Endothelial cell (in vitro differentiated cells): ENCODE measurements at regions not wholly inside any gene's neighbourhood (a gene's known extent, or its start where the extent isn't known, plus 50 kb on each side); places are given as distances from the start of the nearest gene placed in this dataset.

Source experiments
- DNase-seq: peaks from one replicate; pipeline ENCODE4 v3.0.0; 2021; ENCODE audit warnings: low spot score
- H3K27ac Mint-ChIP-seq: one replicate; pipeline ENCODE4 v1.8.0; 2021; ENCODE audit warnings: mixed read lengths, inconsistent platforms; ENCODE audit not compliant: unreplicated experiment
- H3K27me3 Mint-ChIP-seq: one replicate; pipeline ENCODE4 v1.8.0; 2021; ENCODE audit warnings: mild to moderate bottlenecking, moderate library complexity, mixed read lengths, inconsistent platforms; ENCODE audit not compliant: unreplicated experiment
- H3K36me3 Mint-ChIP-seq: one replicate; pipeline ENCODE4 v1.8.0; 2021; ENCODE audit warnings: mild to moderate bottlenecking, low read depth, mixed read lengths, inconsistent platforms; ENCODE audit not compliant: unreplicated experiment
- H3K4me1 Mint-ChIP-seq: one replicate; pipeline ENCODE4 v1.8.0; 2021; ENCODE audit warnings: mild to moderate bottlenecking, mixed read lengths, inconsistent platforms; ENCODE audit not compliant: unreplicated experiment
- H3K4me3 Mint-ChIP-seq: one replicate; pipeline ENCODE4 v1.8.0; 2021; ENCODE audit warnings: mild to moderate bottlenecking, mixed read lengths, inconsistent platforms; ENCODE audit not compliant: unreplicated experiment
- H3K9me3 Mint-ChIP-seq: one replicate; pipeline ENCODE4 v1.8.0; 2021; ENCODE audit warnings: mixed read lengths, inconsistent platforms; ENCODE audit not compliant: unreplicated experiment
- TF ChIP-seq, protein P1 (sequence below): fragments of 200-600 bp; sonication (generic); IDR thresholded peaks from one replicate; pipeline ENCODE4 v1.5.0; 2021; ENCODE audit warnings: antibody characterized with exemption; ENCODE audit not compliant: unreplicated experiment

DNA sequence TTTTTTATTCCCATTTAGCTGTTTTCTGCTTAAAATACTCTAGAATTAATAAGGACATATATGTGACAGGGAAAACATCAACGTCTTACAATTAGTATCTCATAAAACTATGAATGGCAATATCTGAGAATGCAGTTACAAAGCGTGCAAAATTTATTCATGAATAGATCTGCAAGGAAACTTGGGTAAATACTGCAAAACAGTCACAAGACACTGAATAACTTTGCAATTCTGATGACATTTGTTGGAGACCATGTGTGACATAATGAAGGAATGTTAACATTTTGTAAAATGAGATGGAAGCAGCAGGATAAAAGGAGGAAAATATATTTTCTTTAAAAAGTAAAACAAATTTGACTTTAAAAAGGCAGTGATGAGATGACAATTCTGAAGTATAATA is 480.9 kb upstream of the SEMA6A start:
- DNase-seq = no peak
- H3K27ac Mint-ChIP-seq = no peak overlapping the region
- no peaks in the 10 kb centered on the region for H3K27me3 Mint-ChIP-seq
- peaks cover 7% of the 10 kb centered on the region for H3K4me1 Mint-ChIP-seq
- TF ChIP-seq, protein P1, sequence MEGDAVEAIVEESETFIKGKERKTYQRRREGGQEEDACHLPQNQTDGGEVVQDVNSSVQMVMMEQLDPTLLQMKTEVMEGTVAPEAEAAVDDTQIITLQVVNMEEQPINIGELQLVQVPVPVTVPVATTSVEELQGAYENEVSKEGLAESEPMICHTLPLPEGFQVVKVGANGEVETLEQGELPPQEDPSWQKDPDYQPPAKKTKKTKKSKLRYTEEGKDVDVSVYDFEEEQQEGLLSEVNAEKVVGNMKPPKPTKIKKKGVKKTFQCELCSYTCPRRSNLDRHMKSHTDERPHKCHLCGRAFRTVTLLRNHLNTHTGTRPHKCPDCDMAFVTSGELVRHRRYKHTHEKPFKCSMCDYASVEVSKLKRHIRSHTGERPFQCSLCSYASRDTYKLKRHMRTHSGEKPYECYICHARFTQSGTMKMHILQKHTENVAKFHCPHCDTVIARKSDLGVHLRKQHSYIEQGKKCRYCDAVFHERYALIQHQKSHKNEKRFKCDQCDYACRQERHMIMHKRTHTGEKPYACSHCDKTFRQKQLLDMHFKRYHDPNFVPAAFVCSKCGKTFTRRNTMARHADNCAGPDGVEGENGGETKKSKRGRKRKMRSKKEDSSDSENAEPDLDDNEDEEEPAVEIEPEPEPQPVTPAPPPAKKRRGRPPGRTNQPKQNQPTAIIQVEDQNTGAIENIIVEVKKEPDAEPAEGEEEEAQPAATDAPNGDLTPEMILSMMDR = no peak
- no peaks in the 10 kb centered on the region for H3K36me3 Mint-ChIP-seq
- H3K9me3 Mint-ChIP-seq = no peaks in the 10 kb centered on the region
- no peak overlapping the region for H3K4me3 Mint-ChIP-seq

DNA sequence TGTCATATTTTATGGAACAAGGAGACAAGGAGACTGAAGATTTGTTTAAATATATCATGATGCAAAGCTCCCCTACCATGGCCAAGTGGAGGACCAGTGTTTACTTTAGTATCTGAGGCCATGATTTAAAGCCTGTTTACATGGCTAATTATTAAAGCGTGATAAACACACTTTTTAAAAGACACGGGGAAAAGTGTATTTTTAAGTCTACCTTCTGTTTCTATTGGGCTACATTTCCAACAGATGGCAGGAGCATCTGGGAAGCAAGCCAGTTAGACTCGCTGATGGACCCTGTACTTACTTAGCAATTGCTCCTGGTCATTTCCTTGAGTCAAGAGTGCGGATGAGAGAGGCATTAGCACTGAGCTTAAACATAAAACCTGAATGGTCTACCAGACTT is 480.3 kb upstream of the SEMA6A start:
- no peak for DNase-seq
- Mint-ChIP-seq H3K36me3 (no peaks in the 10 kb centered on the region), H3K9me3 (no peaks in the 10 kb centered on the region), H3K4me1 (peaks cover 7% of the 10 kb centered on the region), H3K27me3 (no peaks in the 10 kb centered on the region), H3K27ac (no peak overlapping the region), H3K4me3 (no peak overlapping the region)
- TF ChIP-seq, protein P1 = no peak

DNA sequence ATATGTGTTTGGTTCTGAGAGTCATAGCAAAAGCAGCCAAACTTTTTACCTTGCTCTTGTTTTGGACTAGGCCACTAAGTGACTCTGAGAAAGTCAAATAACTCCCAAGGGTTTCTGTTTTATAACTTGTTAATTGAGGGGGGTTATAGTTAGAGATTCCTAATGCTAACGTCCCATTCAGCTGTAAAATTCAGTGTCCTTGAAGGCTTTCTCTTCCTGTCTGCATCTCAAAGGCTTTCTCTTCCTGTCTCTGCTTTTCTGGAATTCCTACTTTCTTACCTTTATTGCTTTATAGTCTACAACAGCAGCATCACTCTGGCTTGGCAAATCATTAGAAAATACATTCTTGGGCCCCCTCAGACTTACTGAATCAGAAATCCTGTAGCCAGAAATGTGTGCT is 479.5 kb upstream of the SEMA6A start:
- H3K27me3 Mint-ChIP-seq = no peaks in the 10 kb centered on the region
- peaks cover 7% of the 10 kb centered on the region for H3K4me1 Mint-ChIP-seq
- H3K9me3 Mint-ChIP-seq = no peaks in the 10 kb centered on the region
- H3K4me3 Mint-ChIP-seq = no peak overlapping the region
- no peaks in the 10 kb centered on the region for H3K36me3 Mint-ChIP-seq
- DNase-seq = no peak
- TF ChIP-seq, protein P1 = no peak
- H3K27ac Mint-ChIP-seq = no peak overlapping the region

DNA sequence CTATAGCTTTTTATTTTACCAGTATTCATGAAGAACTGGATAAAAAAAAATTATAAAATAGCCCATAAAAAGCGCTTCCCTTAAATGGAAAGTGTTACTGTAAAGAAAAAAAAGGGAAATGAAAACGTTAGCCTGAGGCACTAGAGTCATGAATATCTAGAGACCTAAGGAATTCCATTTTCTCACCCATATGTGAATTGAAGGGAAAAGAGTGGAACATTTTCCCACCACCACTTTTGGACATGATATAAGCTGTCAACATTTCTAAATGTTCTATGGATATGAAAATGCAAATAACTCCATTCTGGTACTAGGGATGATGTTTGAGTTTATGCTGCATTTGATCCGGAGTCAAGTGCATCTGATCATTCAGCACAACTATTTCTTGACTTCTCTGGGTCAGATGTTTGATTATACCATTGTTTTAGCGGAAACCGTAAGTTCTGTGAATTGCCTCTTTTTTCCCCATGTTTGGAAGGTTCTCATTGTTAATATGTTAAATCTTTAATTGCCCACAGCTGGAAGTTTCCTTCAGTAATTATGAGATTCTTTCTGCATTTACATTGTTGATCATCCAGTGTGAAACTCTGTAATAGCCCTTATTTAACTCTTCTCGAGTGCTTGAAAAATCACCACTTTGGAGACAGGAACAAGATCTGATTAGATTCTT is 467.4 kb upstream of the SEMA6A start:
- H3K4me1 Mint-ChIP-seq = peaks cover 11% of the 10 kb centered on the region
- peaks cover 6% of the 10 kb centered on the region for H3K27me3 Mint-ChIP-seq
- H3K27ac Mint-ChIP-seq = no peak overlapping the region
- TF ChIP-seq, protein P1 = no peak
- H3K36me3 Mint-ChIP-seq = no peaks in the 10 kb centered on the region
- no peak for DNase-seq
- H3K9me3 Mint-ChIP-seq = no peaks in the 10 kb centered on the region
- H3K4me3 Mint-ChIP-seq = no peak overlapping the region

DNA sequence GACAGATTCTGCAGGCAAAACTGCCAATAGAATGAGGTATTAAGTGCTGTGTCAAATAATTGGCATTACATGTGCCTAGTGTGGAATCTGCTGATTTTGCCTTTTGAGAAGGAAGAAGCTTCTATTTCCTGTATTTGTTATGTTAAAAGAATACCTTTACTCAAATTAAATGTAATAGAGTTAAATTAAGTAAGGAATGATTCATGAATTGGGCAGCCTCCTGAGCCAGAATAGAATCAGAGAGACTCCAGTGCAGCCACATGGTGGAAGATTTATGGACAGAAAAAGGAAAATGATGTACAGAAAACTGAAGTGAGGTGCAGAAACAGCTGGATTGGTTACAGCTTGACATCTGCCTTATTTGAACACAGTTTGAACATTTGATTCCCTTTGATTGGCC is 464.4 kb upstream of the SEMA6A start:
- Mint-ChIP-seq H3K36me3 (no peaks in the 10 kb centered on the region), H3K4me1 (peaks cover 14% of the 10 kb centered on the region), H3K27ac (no peak overlapping the region), H3K4me3 (no peak overlapping the region), H3K27me3 (peaks cover 3% of the 10 kb centered on the region), H3K9me3 (no peaks in the 10 kb centered on the region)
- DNase-seq = no peak
- TF ChIP-seq, protein P1 = no peak
